ENCODE measurements at regions not wholly inside any gene's neighbourhood (a gene's known extent, or its start where the extent isn't known, plus 50 kb on each side); places are given as distances from the start of the nearest gene placed in this dataset.

- no TSS peak for BruUV-seq (replicated peaks)
- no peak overlapping the region for H3K27ac ChIP-seq (ENCODE audit: low read depth, low read length, poor library complexity, severe bottlenecking)
- intact Hi-C loops (cut with micrococcal nuclease; ENCODE audit: unreplicated experiment) = no loop called here
- H3K9me3 ChIP-seq (ENCODE audit: low read depth, low read length, poor library complexity, severe bottlenecking) = no peaks in the 10 kb centered on the region
- ChIA-PET CTCF (no interaction called here), POLR2A (ENCODE audit: low non-redundant PET) (no interaction called here)
- H3K4me1 ChIP-seq (ENCODE audit: insufficient read depth, low read length, poor library complexity, severe bottlenecking) = no peaks in the 10 kb centered on the region
- H3K27me3 ChIP-seq (replicated peaks; ENCODE audit: insufficient read depth, low read depth, low read length, poor library complexity) = no peaks in the 10 kb centered on the region
- H3K36me3 ChIP-seq (ENCODE audit: insufficient read depth, low read length, poor library complexity, severe bottlenecking) = no peaks in the 10 kb centered on the region
- H3K4me3 ChIP-seq (ENCODE audit: low read depth, low read length, poor library complexity, severe bottlenecking) = no peak overlapping the region
- DNase-seq (ENCODE audit: low spot score) = no peak
- TF ChIP-seq CTCF (conservative IDR thresholded peaks at IDR 0.05; ENCODE audit: low read depth, low read length) (no peak), EZH2 (IDR thresholded peaks at IDR 0.05; ENCODE audit: borderline replicate concordance, low read depth, low read length, poor library complexity, severe bottlenecking) (no peak)
Measured at GRCh38 chr1:232204269-232204668, 425.7 kb downstream of the SIPA1L2 start.

GRCh38 chr1:232201024-232201423, 428.9 kb downstream of the SIPA1L2 start:
- DNase-seq (ENCODE audit: low spot score) = no peak
- intact Hi-C loops (cut with micrococcal nuclease; ENCODE audit: unreplicated experiment) = no loop called here
- TF ChIP-seq EZH2 (IDR thresholded peaks at IDR 0.05; ENCODE audit: borderline replicate concordance, low read depth, low read length, poor library complexity, severe bottlenecking) (no peak), CTCF (conservative IDR thresholded peaks at IDR 0.05; ENCODE audit: low read depth, low read length) (no peak)
- POLR2A ChIA-PET (ENCODE audit: low non-redundant PET) = no interaction called here
- Histone ChIP-seq H3K4me3 (ENCODE audit: low read depth, low read length, poor library complexity, severe bottlenecking) (no peak overlapping the region), H3K36me3 (ENCODE audit: insufficient read depth, low read length, poor library complexity, severe bottlenecking) (no peaks in the 10 kb centered on the region), H3K27me3 (replicated peaks; ENCODE audit: insufficient read depth, low read depth, low read length, poor library complexity) (no peaks in the 10 kb centered on the region), H3K27ac (ENCODE audit: low read depth, low read length, poor library complexity, severe bottlenecking) (no peak overlapping the region), H3K4me1 (ENCODE audit: insufficient read depth, low read length, poor library complexity, severe bottlenecking) (no peaks in the 10 kb centered on the region), H3K9me3 (ENCODE audit: low read depth, low read length, poor library complexity, severe bottlenecking) (no peaks in the 10 kb centered on the region)
- no TSS peak for BruUV-seq (replicated peaks)
- CTCF ChIA-PET = no interaction called here

GRCh38 chr1:232196042-232196441, 433.9 kb downstream of the SIPA1L2 start:
- TF ChIP-seq EZH2 (IDR thresholded peaks at IDR 0.05; ENCODE audit: borderline replicate concordance, low read depth, low read length, poor library complexity, severe bottlenecking) (no peak), CTCF (conservative IDR thresholded peaks at IDR 0.05; ENCODE audit: low read depth, low read length) (no peak)
- no peak for DNase-seq (ENCODE audit: low spot score)
- CTCF ChIA-PET = no interaction called here

More at GRCh38 chr1:232196042-232196441, 433.9 kb downstream of the SIPA1L2 start:
- Histone ChIP-seq H3K27ac (ENCODE audit: low read depth, low read length, poor library complexity, severe bottlenecking) (no peak overlapping the region), H3K9me3 (ENCODE audit: low read depth, low read length, poor library complexity, severe bottlenecking) (no peaks in the 10 kb centered on the region), H3K4me1 (ENCODE audit: insufficient read depth, low read length, poor library complexity, severe bottlenecking) (no peaks in the 10 kb centered on the region), H3K36me3 (ENCODE audit: insufficient read depth, low read length, poor library complexity, severe bottlenecking) (no peaks in the 10 kb centered on the region), H3K27me3 (replicated peaks; ENCODE audit: insufficient read depth, low read depth, low read length, poor library complexity) (no peaks in the 10 kb centered on the region), H3K4me3 (ENCODE audit: low read depth, low read length, poor library complexity, severe bottlenecking) (no peak overlapping the region)
- intact Hi-C loops (cut with micrococcal nuclease; ENCODE audit: unreplicated experiment) = no loop called here
- BruUV-seq (replicated peaks) = no TSS peak
- POLR2A ChIA-PET (ENCODE audit: low non-redundant PET) = no interaction called here
